ENCODE measurements at regions not wholly inside any gene's neighbourhood (a gene's known extent, or its start where the extent isn't known, plus 50 kb on each side); places are given as distances from the start of the nearest gene placed in this dataset.

- intact Hi-C loops (cut with DNase I): no loop called here
These were observed 130.3 kb upstream of the FOXF1 start for GRCh38 chr16:86380030-86380429.

GRCh38 chr16:86381491-86381890, 128.8 kb upstream of the FOXF1 start:
- H3K4me1 ChIP-seq: no peaks in the 10 kb centered on the region
- TF ChIP-seq CTCF (IDR thresholded peaks at IDR 0.05): no peak
- no peak for TF ChIP-seq POLR2A (IDR thresholded peaks at IDR 0.05)
- no peak for DNase-seq
- H3K4me3 ChIP-seq (replicated peaks in 1 of 3): no peak overlapping the region
- WGBS, 2 donors: 80 to 86% methylated on average over 6 to 7 of the region's 7 CpGs
- intact Hi-C loops (cut with DNase I): no loop called here
- no peaks in the 10 kb centered on the region for H3K36me3 ChIP-seq
- H3K27me3 ChIP-seq: no peaks in the 10 kb centered on the region
- H3K27ac ChIP-seq: no peak overlapping the region
- no peaks in the 10 kb centered on the region for H3K9me3 ChIP-seq

More at GRCh38 chr16:86380030-86380429, 130.3 kb upstream of the FOXF1 start:
- H3K27me3 ChIP-seq: no peaks in the 10 kb centered on the region
- no peaks in the 10 kb centered on the region for H3K4me1 ChIP-seq
- no peak overlapping the region for H3K27ac ChIP-seq
- H3K4me3 ChIP-seq (replicated peaks in 1 of 3): no peak overlapping the region
- WGBS, 2 donors: 65 to 79% methylated on average over 8 to 9 of the region's 9 CpGs
- DNase-seq: no peak
- H3K36me3 ChIP-seq: no peaks in the 10 kb centered on the region
- TF ChIP-seq POLR2A (IDR thresholded peaks at IDR 0.05) (no peak), CTCF (IDR thresholded peaks at IDR 0.05) (no peak)
- H3K9me3 ChIP-seq: no peaks in the 10 kb centered on the region

GRCh38 chr16:86382067-86382773, 128.1 kb upstream of the FOXF1 start:
- Histone ChIP-seq H3K27ac (no peak overlapping the region), H3K4me3 (replicated peaks in 1 of 3) (no peak overlapping the region), H3K27me3 (no peaks in the 10 kb centered on the region), H3K9me3 (no peaks in the 10 kb centered on the region), H3K36me3 (no peaks in the 10 kb centered on the region), H3K4me1 (no peaks in the 10 kb centered on the region)
- intact Hi-C loops (cut with DNase I): no loop called here
- TF ChIP-seq CTCF (IDR thresholded peaks at IDR 0.05) (no peak), POLR2A (IDR thresholded peaks at IDR 0.05) (no peak)
- DNase-seq: no peak
- 72 to 79% methylated on average over 10 to 13 of the region's 17 CpGs for WGBS, 2 donors

GRCh38 chr16:86382774-86383407, 127.4 kb upstream of the FOXF1 start:
- no peak overlapping the region for H3K4me3 ChIP-seq (replicated peaks in 1 of 3)
- H3K27ac ChIP-seq: no peak overlapping the region

More at GRCh38 chr16:86382774-86383407, 127.4 kb upstream of the FOXF1 start:
- 71 to 80% methylated on average over 14 to 15 of the region's 15 CpGs for WGBS, 2 donors
- Histone ChIP-seq H3K9me3 (no peaks in the 10 kb centered on the region), H3K36me3 (no peaks in the 10 kb centered on the region), H3K4me1 (no peaks in the 10 kb centered on the region), H3K27me3 (no peaks in the 10 kb centered on the region)
- no peak for DNase-seq
- TF ChIP-seq POLR2A (IDR thresholded peaks at IDR 0.05): no peak
- TF ChIP-seq CTCF (IDR thresholded peaks at IDR 0.05): no peak
- intact Hi-C loops (cut with DNase I): no loop called here
